ENCODE measurements at regions not wholly inside any gene's neighbourhood (a gene's known extent, or its start where the extent isn't known, plus 50 kb on each side); places are given as distances from the start of the nearest gene placed in this dataset.
A peak's percentile ranks its signal among the peaks of the same experiment; 100 is the strongest.
"Not testable (repeated sequence)": the region's sequence is repeated elsewhere in the genome, so short reads cannot be mapped to it uniquely, and the experiment has no call there.

DNA sequence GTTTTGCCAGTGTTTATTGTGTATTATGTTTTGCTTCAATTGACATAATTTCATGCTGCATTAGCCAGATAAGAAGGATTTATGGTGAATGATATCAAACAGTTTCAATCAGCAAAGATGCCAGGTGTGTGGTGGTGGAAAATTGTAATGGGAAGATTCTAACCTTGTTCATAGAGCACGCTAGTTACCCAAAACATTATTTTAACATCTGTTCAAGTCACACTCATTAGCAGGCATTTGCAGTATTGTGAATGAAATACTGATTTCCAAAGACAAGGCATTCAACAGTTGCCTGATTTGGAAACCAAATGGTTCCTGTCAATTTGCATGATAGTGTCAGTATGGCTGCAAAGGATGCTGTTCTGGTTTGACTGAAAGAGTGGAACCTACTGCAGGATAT, 129.7 kb downstream of the EPC1 start:
- no peak for DNase-seq (ENCODE audit: extremely low read depth, low read depth, low spot score)

DNA sequence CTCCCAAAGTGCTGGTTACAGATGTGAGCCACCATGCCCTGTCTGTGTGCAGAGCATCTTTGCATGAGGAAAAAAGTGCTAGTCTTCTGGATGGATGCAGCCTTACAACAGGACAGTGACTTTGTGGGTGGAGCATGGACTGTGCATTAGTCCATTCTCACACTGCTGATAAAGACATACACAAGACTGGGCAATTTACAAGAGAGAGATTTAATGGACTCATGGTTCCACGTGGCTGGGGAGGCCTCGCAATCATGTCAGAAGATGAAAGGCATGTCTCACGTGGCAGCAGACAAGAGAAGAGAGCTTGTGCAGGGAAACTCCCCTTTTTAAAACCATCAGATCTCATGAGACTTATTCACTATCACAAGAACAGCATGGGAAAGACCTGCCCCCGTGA, 133.1 kb downstream of the EPC1 start:
- DNase-seq (ENCODE audit: extremely low read depth, low read depth, low spot score) = not testable (repeated sequence)

DNA sequence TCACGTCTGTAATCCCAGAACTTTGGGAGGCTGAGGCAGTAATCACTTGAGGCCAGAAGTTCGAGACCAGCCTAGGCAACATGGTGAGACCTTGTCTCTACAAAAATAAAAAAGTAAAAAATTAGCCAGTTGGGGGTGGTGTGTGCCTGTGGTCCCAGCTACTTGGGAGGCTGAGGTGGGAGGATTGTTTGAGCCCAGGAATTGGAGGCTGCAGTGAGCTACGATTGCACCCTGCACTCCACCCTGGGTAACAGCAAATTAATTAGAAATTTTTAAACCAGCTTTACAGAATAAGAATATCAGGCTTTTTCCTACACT, 136.0 kb downstream of the EPC1 start:
- no peak for DNase-seq (ENCODE audit: extremely low read depth, low read depth, low spot score)

DNA sequence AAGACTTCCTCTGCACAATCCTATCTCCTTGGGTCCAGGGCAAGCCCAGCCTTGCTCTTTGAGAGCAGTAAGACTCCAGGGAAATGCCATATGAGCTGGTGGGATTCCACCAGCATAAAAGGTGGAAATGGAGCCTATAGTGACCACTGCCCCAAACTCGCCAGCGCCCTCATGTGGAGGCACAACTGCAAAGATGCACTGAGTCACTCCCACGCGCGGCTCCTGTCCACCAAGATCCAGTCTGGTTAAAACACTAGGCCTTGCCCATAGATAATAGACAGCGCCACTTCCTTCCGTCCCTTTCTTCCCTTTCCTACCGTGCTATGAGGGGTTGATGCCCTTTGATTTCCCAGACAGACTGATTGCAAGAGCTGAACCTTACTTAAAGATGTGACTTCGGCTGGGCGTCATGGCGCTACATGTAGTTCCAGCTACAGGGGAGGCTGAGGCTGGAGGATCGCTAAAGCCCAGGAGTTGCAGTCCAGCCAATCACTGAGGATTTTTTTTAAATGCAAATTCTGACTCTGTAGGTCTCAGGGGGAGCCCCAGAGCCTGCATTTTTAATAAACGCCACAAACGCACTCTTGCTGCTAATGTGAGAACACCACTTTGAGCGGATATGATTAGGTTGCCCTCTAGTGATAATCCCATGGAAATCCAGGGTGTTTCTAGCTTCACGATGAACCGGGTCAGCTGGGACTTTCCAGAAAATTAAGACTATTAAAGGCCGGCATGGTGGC, 136.5 kb downstream of the EPC1 start:
- no peak for DNase-seq (ENCODE audit: extremely low read depth, low read depth, low spot score)

DNA sequence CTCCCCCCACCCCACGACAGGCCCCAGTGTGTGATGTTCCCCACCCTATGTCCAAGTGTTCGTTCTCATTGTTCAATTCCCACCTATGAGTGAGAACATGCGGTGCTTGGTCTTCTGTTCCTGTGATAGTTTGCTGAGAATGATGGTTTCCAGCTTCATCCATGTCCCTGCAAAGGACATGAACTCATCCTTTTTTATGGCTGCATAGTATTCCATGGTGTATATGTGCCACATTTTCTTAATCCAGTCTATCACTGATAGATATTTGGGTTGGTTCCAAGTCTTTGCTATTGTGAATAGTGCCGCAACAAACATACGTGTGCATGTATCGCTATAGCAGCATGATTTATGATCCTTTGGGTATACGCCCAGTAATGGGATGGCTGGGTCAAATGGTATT, 139.0 kb downstream of the EPC1 start:
- not testable (repeated sequence) for DNase-seq (ENCODE audit: extremely low read depth, low read depth, low spot score)

DNA sequence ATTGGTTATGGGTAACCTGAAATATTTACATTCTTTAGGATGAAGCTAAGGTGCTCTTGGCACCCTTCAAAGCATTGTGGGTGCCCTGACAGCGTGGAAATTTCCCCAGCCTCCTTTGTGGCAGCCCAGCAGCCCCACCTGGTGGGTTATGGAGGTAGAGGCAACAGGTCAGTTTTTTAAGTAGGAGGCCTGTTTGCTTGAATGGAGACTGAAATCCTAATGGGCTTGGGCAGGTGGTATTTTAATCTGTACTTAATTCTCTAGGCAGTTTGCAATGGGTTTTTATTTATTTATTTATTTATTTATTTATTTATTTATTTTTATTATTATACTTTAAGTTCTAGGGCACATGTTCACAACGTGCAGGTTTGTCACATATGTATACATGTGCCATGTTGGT, 139.4 kb downstream of the EPC1 start:
- no peak for DNase-seq (ENCODE audit: extremely low read depth, low read depth, low spot score)

DNA sequence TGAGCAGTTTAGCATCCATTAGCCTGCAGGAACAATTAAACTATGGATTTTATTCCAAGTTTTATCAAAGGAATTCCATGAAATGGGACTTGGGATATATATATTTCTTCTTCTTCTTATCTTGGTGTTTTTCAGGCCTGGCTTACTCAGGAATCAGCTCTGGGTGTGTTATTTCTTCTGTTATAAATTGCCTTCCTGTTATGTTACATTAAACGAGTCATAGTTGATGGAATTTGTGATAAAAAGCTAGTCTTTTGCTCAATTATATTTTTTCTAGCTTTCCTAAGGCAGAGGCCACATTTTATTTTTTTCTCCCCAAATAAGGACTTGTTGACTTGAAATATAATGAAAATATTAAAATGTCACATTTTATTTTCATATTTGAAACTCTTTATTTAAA, 141.3 kb downstream of the EPC1 start:
- DNase-seq (ENCODE audit: extremely low read depth, low read depth, low spot score) = peak; percentile 60

DNA sequence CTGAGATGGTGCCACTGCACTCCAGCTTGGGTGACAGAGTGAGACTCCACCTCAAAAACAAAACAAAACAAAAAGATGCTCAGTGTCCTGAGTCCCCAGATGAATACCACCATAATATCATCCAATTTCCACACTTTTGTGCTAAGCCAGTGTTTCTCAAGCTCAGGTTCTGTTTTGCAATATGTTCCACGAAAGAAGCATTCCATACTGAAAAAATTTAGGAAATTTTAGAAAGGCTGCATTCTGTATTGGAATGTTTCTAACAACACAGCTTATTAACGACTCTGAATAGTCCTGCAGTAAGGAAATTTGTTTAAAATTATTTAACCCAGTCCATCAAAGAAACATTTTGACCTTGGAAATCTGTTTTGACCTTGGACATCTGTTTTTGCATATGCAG, 142.4 kb downstream of the EPC1 start:
- DNase-seq (ENCODE audit: extremely low read depth, low read depth, low spot score) = no peak

DNA sequence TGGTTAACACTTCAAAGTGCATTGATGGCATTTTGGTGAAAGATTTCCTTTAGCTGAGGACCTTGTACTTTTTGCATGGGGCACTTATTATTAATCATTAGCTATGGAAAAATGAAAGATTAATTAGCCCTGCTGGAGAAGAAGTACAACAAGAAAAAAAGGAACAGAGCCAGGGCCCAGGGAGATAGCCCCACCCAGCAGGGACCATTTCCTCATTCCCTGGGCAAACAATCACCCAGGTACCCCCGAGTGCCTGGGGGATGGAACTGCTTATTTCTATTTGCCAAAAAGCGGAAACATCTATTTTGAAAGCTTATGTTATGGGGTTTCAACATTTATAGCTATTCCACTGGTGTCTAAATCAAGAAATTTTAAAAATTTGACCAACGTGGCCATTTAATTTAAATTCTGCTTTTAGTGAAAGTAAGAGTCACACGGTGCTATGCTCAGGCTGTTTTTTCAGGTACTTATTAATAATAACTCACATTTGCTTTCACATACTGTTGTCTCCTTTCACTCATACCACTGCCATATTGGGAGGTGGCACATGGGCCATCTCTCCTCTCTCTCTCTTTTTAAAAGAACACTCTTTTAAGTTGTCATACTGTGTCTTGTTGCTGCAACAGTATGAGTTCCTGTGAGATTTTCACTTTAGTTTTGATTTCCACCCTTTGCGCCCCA, 143.6 kb upstream of the KIF5B start:
- no peak for DNase-seq (ENCODE audit: extremely low read depth, low read depth, low spot score)

DNA sequence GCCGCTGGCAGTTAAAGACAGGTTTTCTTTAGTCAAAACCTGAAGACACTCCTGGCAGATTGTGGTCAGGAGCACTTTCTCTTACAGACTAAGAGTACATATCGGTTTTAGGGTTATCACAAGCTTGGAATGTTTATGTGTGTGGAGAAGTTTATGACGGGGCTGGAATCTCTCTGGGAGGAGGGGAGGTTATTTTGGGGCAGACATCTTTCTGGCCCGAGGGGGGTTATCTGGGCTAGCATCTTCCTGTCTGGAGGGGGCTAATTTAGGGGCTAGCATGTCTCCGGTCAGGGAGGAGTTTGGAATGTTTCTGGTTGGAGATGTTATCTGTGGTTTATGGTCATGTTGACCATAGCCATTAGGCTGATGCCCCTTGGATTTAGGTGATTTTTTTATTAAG, 141.2 kb upstream of the KIF5B start:
- DNase-seq (ENCODE audit: extremely low read depth, low read depth, low spot score) = no peak

DNA sequence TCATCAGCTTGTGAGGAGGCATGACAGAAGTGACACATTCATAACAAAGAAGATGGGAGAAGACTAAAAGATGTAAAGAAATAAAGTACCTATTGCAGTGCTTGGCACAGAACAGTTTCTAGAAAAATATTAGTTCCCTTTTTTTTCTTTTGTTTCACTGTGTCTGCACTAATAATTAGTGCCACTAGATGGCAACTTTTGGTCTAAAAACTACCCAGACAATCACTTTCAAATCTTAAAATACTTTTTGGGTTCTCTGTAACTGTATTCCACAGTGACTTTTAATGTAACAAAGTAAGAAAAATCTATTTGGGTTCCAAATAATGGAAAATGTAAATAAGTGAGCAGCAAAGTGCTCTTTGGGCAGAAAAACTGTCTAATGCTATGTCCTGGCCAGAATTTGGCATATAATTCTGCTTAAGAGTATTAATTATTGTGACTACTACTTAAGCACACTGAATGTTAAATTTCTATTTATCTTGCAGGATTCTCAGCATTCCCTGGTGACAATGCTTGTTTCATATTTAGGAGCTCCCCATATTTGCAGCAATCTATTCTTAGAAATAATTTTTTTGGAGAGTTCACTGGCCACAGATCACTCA, 134.8 kb upstream of the KIF5B start:
- DNase-seq (ENCODE audit: extremely low read depth, low read depth, low spot score) = no peak

DNA sequence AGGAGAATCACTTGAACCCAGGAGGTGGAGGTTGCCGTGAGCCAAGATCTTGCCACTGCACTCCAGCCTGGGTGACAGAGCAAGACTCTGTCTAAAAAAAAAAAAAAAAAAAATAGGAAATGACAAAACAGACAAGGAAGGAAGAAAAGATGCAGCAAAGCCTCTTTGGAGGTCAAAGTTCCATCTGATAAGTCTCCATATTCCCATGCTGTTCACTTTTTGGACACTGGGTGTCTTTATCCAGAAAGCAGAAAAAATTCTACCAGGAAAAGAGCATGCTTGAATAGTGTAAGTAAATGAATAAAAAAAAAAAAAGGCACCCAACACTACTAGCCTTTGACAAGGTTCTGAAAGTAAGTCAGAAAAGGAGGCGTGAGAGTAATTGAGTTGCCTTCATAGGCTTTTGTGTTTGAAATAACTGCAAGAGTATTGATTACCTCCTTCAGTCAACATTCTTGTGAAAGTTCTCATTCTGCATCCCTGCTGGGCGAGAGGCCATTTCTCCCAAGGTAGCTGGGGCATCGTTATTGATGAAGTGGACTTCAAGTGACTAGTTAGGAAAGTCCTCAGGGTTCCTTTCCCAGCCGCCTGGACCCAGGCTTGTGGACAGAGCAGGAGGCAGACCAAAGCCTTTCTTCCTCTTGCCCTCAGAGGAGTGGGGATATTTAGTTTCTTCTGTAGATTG, 133.3 kb upstream of the KIF5B start:
- no peak for DNase-seq (ENCODE audit: extremely low read depth, low read depth, low spot score)

DNA sequence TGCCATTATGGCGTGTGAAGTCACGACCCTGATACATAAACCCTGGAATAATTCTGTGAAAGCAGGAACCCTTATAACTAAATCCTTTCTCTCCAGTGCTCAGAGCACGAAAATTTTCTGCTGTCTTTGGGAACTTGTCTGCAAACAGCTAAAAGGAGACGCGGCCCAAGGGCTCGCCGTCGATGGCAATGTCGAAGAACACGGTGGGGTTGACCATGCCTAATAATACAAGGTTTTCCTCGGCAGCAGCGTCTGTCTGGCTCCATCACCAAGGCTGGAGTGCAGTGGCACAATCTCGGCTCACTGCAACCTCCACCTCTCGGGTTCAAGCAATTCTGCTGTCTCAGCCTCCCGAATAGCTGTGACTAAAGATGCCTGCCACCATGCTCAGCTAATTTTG, 132.4 kb upstream of the KIF5B start:
- DNase-seq (ENCODE audit: extremely low read depth, low read depth, low spot score) = not testable (repeated sequence)

DNA sequence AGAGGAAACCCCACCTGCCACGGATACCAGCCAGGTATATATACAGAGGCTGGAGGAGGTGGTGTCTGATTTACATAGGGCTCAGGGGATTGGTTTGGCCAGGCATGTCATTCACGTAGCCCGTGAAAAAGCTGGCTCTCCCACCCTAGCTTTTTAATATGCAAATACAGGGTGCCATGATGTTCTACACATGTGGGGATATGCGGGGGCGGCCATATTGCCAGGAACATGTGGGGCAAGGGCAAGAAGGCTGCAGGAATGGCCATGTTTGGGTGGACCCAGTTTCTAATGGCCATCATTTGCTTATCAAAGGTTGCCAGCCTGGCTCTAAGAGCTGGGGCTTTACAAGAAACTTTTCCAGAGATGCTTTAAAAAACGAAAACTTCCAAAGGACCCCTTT, 131.5 kb upstream of the KIF5B start:
- DNase-seq (ENCODE audit: extremely low read depth, low read depth, low spot score) = no peak

DNA sequence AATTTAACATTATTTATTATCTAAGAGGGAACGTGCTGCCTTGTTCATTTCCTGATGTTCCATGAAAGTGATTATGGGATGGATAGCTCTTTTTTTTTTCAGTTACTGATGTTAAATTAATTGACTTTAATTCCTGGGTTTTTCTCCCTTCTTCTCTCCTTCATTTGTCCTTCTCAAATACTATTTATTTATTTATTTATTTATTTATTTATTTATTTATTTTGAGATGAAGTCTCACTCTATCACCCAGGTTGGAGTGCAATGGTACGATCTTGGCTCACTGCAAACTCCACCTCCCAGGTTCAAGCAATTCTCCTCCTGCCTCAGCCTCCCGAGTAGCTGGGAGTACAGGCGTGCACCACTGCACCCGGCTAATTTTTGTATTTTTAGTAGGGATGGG, 127.4 kb upstream of the KIF5B start:
- not testable (repeated sequence) for DNase-seq (ENCODE audit: extremely low read depth, low read depth, low spot score)

DNA sequence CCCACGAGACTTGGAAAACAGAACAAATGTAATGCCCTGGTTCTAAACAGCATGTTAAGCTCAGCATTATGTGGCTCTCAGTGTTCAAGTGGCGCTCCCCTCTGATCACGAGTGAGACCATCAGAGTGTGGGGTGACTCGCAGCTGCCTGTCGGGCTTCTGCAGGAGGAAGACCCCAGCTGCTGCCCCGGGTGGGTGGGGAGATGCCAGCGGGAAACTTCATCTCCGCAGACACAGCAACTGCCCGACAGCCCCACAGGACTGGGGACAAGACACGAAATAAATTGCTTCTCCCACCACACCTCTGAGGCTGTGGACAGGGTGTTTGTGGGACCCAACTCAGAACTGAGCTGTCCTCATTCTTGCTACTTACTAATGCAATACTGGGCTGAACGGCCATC, 126.3 kb upstream of the KIF5B start:
- DNase-seq (ENCODE audit: extremely low read depth, low read depth, low spot score) = no peak

DNA sequence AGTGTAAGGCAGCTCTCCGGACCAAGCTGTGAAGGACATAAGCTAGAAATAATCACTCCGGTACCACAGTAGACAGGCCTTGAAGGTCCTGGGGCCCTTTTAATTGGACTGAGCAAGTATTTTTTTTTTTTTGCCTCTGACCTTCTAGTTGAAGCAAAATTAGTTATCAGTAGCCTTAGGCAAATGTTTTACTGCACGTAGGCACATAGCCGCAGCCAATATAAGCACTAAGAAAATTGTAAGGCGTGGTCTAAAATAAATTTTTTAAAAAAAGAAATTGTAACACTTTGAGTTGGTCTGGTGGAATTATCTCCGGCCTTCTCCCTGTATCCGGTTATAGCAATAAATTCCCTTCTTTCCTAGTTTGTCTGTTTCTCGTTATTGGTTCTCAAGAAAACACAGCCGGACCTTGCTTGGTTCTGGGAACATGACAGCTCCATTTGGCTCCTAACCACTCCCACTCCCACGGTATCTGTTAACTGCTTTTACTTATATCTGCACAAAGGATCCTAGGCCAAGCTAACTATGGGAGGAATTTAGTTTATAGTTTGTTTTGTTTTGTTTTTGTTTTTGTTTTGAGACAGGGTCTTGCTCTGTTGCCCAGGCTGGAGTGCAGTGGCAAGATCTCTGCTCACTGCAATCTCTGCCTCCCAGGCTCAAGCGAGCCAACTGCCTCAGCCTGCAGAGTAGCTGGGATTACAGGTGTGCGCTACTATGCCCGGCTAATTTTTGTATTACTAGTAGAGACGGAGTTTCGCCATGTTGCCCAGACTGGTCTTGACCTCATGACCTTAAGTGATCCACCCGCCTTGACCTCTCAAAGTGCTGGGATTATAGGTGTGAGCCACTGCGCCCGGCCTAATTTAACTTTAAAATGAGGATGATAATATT, 124.4 kb upstream of the KIF5B start:
- DNase-seq (ENCODE audit: extremely low read depth, low read depth, low spot score) = no peak

DNA sequence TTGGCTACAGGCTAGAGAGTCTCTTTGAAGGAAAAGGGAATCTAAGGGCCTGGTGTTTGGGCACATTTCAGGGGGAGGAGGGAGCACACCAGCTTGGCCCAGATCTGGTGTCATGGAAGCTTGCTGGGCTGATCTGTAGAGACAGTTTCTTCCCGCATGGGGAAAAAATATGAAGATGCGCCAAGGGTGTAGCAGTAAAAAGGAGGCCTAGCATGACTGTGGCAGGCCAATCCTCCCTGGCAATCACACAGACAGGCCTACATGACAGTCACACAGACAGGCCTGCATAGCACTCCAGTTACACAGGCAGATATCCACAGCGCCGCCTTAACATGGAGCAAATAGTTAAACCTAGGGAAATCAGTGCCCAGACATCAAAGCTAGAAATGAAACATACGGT, 123.6 kb upstream of the KIF5B start:
- DNase-seq (ENCODE audit: extremely low read depth, low read depth, low spot score) = no peak

DNA sequence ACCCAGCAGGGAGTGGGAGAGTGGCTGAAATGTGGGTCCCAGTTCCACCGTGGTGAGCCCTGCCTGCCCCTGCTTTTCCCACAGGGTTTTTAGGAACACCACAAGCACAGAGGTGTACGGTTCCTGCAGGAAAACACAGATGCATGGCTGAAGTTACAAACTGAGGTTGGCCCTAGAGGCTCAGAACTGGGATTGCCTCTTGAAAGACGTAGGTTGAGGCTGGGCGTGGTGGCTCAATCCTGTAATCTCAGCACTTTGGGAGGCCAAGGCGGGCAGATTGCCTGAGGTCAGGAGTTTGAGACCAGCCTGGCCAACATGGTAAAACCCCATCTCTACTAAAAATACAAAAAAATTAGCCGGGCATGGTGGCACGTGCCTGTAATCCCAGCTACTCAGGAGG, 121.4 kb upstream of the KIF5B start:
- DNase-seq (ENCODE audit: extremely low read depth, low read depth, low spot score) = not testable (repeated sequence)

DNA sequence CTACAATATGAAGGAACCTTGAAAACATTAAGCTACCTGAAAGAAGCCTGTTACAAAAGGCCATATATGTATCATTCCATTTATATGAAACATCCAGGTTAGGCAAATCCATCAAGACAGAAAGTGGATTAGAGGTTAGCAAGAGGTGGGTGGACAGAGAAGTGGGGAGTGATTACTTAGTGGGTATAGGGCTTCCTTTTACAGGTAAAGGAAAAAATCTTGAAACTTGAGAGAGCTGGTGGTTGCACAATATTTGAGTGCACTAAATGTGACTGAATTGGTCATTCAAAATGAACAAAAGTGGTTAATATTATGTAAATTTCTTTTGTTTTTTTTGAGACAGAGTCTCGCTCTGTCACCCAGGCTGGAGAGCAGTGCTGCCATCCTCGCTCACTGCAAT, 119.4 kb upstream of the KIF5B start:
- no peak for DNase-seq (ENCODE audit: extremely low read depth, low read depth, low spot score)

DNA sequence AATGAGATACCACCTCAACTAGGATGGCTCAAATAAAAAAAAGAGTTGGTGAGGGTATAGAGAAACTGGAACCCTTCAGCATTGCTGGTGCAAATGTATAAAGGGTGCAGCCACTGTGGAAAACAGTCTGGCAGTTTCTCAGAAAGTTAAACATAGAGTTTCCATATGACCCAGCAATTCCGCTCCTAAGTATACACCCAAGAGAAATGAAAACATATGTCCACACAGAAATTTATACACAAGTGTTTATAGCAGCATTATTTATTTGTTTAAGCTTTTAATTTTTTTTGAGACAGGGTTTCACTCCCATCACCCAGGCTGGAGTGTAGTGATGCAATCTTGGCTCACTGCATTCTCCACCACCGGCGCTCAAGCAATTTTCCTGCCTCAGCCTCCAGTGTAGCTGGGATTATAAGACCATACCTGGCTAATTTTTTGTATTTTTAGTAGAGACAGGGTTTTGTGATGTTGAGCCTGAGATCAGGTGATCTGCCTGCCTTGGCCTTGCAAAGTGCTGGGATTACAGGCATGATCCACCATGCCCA, 118.2 kb upstream of the KIF5B start:
- DNase-seq (ENCODE audit: extremely low read depth, low read depth, low spot score) = no peak

All from glomerular endothelial cell (primary cell).